Stimulated activated naive CD8-positive, alpha-beta T cell treated with anti-CD3 and anti-CD28 coated beads, Interleukin-15, amount 100 ng/mL, for 72 hours (primary cell): ENCODE measurements at regions not wholly inside any gene's neighbourhood (a gene's known extent, or its start where the extent isn't known, plus 50 kb on each side); places are given as distances from the start of the nearest gene placed in this dataset.

Experiments
- ATAC-seq: fragments of 150-1000 bp; cut with Tn5 transposase; 2 replicates; pipeline ENCODE4 v1.10.0; 2021; ENCODE audit warnings: mild to moderate bottlenecking, moderate library complexity
- DNase-seq, 2 donors: peaks; one replicate each; pipeline ENCODE4 v3.0.0; 2021 to 2022
- H3K27ac Mint-ChIP-seq, 2 donors: one replicate each; pipeline ENCODE4 v1.8.0; 2022; ENCODE audit warnings: mild to moderate bottlenecking in 2 of 2, mixed read lengths in 2 of 2, moderate library complexity in 2 of 2
- H3K27me3 Mint-ChIP-seq: one replicate; pipeline ENCODE4 v1.8.0; 2022; ENCODE audit warnings: mixed read lengths
- H3K4me1 Mint-ChIP-seq: one replicate; pipeline ENCODE4 v1.8.0; 2022; ENCODE audit warnings: mild to moderate bottlenecking, mixed read lengths
- H3K4me3 Mint-ChIP-seq, 2 donors: one replicate each; pipeline ENCODE4 v1.8.0; 2022; ENCODE audit warnings: mild to moderate bottlenecking in 2 of 2, mixed read lengths in 2 of 2, moderate library complexity in 1 of 2
- H3K9me3 Mint-ChIP-seq, 2 donors: one replicate each; pipeline ENCODE4 v1.8.0; 2022; ENCODE audit warnings: mixed read lengths in 2 of 2

DNA sequence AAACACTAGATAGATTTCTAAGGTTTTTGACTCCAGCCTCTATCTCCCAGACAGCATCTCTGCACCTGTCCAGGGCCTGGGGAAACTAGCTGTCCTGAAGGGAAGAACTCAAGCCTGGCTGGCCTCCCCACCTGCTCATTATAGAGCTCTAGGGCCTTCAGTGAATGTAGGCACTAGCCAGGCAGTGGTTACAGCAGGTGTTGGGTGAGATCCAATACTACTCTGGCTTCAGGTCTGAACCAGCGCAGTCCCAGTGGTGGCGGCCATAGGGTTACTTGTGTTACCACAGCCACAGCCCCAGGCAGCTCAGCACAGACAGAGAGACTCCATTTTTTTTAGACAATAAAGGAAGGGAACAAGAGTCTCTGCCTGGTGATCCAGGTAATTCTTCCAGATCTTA is 449.2 kb downstream of the IRX1 start:
- DNase-seq, result no peak
- Mint-ChIP-seq H3K27ac (no peak overlapping the region), H3K27me3 (no peaks in the 10 kb centered on the region), H3K9me3 (peaks cover 4 to 21% of the 10 kb centered on the region in 2 donors), H3K4me1 (peaks cover 7% of the 10 kb centered on the region), H3K4me3 (no peak overlapping the region)
- ATAC-seq, result no peak

DNA sequence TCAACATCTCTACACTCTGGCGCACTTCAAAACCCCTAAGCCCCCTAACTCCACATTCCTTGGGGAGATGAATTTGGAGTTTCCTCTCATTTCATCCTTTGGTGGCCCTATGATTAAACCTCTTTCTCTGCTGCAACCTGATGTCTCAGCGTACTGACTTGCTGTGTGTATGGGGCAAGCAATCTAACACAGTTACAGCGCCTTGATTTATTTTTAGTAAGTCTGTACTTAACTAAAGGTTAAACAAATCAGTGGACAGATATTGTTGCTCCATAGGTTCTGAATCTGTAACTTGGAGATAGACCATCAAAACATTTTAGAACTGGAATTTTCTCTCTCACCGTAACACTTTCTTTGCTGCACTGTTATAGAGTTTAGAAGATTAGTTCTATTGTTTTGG is 452.8 kb downstream of the IRX1 start:
- Mint-ChIP-seq H3K27me3 (no peaks in the 10 kb centered on the region), H3K4me3 (no peak overlapping the region), H3K9me3 (no peaks in the 10 kb centered on the region), H3K4me1 (no peaks in the 10 kb centered on the region), H3K27ac (no peak overlapping the region)
- ATAC-seq (no peak), DNase-seq (no peak)

DNA sequence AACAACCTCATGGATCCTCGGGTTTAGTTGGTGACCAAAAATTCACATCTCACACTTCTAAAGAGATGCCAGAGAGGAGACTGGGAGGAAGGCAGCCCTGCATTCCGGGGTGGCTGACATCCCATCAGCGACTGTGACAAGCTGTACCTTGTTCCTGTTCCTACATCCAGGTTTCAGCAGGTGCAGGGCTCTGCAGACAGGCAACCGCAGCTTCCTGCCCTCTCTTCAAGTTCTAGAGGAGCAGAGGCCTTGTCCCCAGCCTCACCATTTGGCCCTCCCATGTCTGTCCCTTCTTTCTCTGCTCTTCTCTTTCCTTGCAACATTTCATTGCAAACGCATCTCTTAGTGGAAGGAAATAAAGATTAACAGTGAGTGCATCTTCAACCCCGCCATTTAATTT is 454.6 kb downstream of the IRX1 start:
- no peak overlapping the region for H3K27ac Mint-ChIP-seq
- ATAC-seq (no peak), DNase-seq (no peak)
- H3K4me1 Mint-ChIP-seq, result no peaks in the 10 kb centered on the region
- H3K4me3 Mint-ChIP-seq, result no peak overlapping the region
- no peaks in the 10 kb centered on the region for H3K9me3 Mint-ChIP-seq
- H3K27me3 Mint-ChIP-seq, result no peaks in the 10 kb centered on the region

DNA sequence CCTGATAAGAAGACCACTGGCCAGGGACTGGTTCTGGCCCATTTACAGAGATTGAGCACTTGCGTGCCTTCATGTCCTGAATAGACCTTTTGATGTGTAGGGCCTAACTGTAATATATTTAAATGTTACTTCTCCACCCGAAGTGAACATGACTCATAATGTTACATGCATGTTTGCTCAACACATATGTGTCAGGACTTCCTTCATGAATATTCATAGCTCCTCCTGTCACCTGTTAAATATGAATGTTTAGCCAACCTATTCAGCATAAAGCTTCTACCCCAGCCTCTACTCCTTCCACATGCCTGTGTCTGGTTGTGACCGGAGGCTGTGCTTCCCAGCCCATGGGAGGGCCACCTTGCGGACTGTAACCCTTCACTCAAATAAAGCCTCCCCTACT is 457.5 kb downstream of the IRX1 start:
- H3K4me1 Mint-ChIP-seq, result no peaks in the 10 kb centered on the region
- H3K27me3 Mint-ChIP-seq, result no peaks in the 10 kb centered on the region
- ATAC-seq (no peak), DNase-seq (no peak)
- H3K4me3 Mint-ChIP-seq, result no peak overlapping the region
- peaks cover 0 to 4% of the 10 kb centered on the region in 2 donors for H3K9me3 Mint-ChIP-seq
- H3K27ac Mint-ChIP-seq, result no peak overlapping the region

DNA sequence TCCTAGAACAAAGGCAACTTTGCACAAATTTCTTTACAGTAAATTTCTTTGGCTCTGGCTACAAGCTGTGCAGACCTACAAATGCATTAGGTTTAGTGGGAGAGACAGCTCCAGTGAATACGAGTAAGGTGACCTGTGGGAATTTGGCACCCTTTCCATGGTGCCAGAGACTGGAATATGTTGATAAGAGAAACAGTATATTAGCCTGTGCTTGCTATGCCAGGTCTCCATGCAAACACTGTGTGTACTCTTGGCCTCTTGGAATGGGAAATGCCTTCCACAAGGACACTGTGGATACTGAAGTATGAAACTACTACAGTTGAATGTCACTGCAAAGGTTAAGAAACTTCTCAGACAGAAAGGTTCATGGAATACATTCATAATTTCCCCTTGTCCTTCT is 458.5 kb downstream of the IRX1 start:
- no peak for ATAC-seq
- Mint-ChIP-seq H3K27ac (no peak overlapping the region), H3K9me3 (peaks cover 0 to 4% of the 10 kb centered on the region in 2 donors), H3K27me3 (no peaks in the 10 kb centered on the region), H3K4me3 (no peak overlapping the region), H3K4me1 (no peaks in the 10 kb centered on the region)
- no peak for DNase-seq

DNA sequence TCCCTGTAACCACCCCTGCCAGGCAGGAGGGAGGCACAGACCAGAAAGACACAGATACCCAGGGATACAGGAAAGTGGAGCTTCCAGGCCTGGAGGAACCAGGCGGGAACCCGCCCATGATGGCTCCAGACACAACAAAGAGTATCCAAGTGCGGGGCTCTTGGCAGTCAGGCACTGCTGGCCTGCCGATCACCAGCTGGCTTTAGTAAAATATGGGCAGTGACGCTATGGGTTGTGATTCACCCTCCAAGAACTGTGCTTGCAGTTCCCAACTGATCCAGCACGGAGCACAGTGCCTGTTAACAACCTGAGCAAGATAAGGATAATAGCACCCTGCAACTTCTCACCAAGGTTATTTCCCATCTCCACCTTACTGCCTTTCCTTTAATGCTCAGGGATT is 463.3 kb downstream of the IRX1 start:
- H3K9me3 Mint-ChIP-seq, result peaks cover 0 to 9% of the 10 kb centered on the region in 2 donors
- no peaks in the 10 kb centered on the region for H3K27me3 Mint-ChIP-seq
- H3K27ac Mint-ChIP-seq, result no peak overlapping the region
- H3K4me3 Mint-ChIP-seq, result no peak overlapping the region
- DNase-seq, result no peak
- no peaks in the 10 kb centered on the region for H3K4me1 Mint-ChIP-seq
- no peak for ATAC-seq

DNA sequence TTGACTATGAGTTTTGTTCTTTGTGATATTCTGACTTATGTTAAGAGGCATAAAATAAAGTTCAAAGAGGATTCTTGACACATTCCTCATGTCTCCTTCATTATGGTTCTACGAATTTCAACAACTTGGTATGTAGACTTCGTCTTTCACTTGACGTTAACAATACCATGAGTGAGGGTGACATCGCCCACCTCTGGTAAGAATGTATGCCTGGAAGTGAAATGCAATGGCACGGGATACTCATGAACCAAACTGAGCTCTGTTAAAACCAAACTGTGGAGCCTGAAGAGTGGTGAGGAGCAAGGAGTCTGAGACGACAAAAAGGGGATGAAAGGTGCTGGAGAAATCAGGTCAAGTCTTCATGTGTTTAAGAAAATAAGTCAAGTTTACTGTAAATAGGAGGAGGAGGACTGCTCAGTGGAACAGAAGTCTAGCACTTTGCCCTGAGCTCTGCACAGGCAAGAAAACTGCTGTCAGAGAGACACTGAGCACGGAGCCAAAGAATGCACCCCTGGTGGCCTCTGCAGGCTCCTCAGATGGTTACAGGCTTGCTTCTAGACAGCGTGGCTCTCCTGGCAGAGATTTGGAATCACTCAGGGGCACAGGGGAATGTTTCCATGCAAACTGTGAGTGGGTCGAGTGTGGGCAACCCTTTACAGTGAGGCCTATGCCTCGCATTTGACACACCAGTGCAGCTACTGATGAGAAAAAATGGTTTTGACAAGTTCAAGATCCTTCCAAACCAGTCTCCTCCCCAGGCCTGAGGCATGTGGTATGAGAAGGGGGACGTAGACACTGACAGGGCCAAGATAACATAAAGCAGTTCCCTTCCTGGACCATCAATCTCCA is 470.1 kb downstream of the IRX1 start:
- H3K9me3 Mint-ChIP-seq, result peaks cover 0 to 7% of the 10 kb centered on the region in 2 donors
- DNase-seq (no peak), ATAC-seq (no peak)
- no peaks in the 10 kb centered on the region for H3K27me3 Mint-ChIP-seq
- H3K27ac Mint-ChIP-seq, result no peak overlapping the region
- H3K4me3 Mint-ChIP-seq, result no peak overlapping the region
- no peaks in the 10 kb centered on the region for H3K4me1 Mint-ChIP-seq

DNA sequence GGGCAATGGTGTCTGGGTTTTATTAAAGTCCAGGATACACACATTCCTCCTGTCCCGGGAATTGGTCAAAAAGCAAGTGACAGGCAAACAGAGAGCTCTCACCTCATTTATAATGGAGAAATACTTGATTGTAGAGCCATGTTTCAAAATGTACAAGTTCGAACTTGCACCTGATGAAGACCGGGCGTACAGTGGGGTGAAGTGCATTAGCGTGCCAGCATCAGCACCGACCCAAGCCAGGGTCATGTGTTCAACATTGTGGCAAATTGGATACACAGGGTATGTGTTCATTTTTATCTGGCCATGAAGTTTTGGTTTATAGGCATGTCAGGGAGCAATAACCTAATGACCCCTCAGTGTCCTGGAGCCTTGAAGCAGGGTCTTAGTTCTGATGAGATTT is 472.5 kb downstream of the IRX1 start:
- Mint-ChIP-seq H3K27ac (no peak overlapping the region), H3K4me3 (no peak overlapping the region), H3K9me3 (peaks cover 0 to 7% of the 10 kb centered on the region in 2 donors), H3K4me1 (no peaks in the 10 kb centered on the region), H3K27me3 (no peaks in the 10 kb centered on the region)
- no peak for ATAC-seq
- DNase-seq, result no peak

DNA sequence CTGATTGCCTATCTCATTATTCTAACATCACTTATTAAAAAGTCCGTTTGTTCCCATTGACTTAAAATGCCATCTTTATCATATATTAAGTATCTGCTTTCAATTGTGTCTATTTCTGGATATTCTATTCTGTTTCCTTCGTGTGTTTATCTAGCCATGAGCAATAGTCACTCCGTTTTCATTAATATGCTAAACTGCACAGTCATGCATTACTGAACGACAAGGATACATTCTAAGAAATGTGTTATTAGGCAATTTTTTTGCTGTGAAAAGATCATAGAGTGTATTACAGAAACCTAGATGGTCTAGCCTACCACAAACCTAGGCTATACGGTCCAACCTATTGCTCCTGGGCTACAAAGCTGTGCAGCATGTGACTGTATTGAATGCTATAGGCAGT is 482.9 kb downstream of the IRX1 start:
- Mint-ChIP-seq H3K27ac (no peak overlapping the region), H3K9me3 (peaks cover 11 to 22% of the 10 kb centered on the region in 2 donors), H3K4me1 (no peaks in the 10 kb centered on the region), H3K4me3 (no peak overlapping the region), H3K27me3 (no peaks in the 10 kb centered on the region)
- DNase-seq, result no peak
- ATAC-seq, result no peak

DNA sequence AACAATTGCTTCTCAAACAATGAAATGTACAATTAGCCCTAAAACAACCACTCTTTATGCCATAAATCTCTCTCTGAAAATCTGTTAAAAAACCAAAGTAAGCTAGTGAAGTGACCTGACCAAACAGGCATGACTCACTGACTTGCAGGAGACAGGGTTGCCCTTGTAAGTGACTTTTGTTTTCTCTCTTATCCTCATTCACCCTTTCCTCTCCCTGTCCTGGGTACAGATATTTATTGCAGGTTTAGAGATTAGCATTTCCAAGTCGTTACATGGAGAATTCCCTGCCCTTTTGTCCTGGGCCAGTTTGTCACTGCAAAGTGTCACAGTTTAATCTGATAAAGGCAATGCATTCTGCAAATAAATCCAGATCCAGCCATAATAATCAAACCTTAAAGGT is 484.2 kb downstream of the IRX1 start:
- ATAC-seq, result no peak
- Mint-ChIP-seq H3K9me3 (peaks cover 11 to 22% of the 10 kb centered on the region in 2 donors), H3K27ac (no peak overlapping the region), H3K4me1 (no peaks in the 10 kb centered on the region), H3K27me3 (no peaks in the 10 kb centered on the region), H3K4me3 (no peak overlapping the region)
- no peak for DNase-seq

DNA sequence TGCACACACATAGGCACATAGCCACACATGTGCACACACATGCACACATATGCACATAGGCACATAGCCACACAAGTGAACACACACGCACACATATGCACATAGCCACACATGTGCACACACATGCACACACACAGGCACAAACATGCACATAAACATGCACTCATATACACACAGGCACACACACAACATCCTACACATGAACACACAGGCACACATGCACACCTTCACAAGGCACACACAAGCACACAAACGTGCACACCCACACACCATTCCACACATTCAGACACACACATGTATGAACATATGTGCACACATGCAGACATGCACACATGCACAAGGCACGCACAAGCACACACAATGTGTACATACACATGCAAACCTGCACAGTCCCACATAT is 484.7 kb downstream of the IRX1 start:
- H3K27me3 Mint-ChIP-seq, result no peaks in the 10 kb centered on the region
- ATAC-seq (no peak), DNase-seq (no peak)
- H3K9me3 Mint-ChIP-seq, result peaks cover 11 to 22% of the 10 kb centered on the region in 2 donors
- H3K27ac Mint-ChIP-seq, result no peak overlapping the region
- no peak overlapping the region for H3K4me3 Mint-ChIP-seq
- no peaks in the 10 kb centered on the region for H3K4me1 Mint-ChIP-seq

DNA sequence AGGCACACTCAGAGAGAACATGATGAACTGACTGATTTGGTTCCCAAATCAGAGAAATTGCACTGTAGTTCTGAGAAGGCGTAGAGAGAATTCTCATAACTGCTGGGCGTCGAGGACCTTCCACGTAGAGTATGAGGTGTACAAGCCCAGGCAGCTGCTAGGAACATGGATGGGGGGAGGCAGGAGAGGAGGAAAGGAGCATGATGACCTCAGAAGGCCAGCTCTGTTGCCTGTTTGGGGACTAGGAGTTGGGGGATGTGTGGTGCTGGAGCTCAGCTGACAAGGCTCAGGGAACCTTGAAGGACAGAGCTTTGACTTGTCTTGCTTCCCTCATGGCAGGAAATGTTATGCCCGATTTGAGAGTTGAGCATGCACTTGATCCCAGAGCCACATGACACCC is 485.4 kb downstream of the IRX1 start:
- Mint-ChIP-seq H3K27me3 (no peaks in the 10 kb centered on the region), H3K9me3 (peaks cover 11 to 22% of the 10 kb centered on the region in 2 donors), H3K27ac (no peak overlapping the region), H3K4me3 (no peak overlapping the region), H3K4me1 (no peaks in the 10 kb centered on the region)
- ATAC-seq, result no peak
- DNase-seq, result no peak

DNA sequence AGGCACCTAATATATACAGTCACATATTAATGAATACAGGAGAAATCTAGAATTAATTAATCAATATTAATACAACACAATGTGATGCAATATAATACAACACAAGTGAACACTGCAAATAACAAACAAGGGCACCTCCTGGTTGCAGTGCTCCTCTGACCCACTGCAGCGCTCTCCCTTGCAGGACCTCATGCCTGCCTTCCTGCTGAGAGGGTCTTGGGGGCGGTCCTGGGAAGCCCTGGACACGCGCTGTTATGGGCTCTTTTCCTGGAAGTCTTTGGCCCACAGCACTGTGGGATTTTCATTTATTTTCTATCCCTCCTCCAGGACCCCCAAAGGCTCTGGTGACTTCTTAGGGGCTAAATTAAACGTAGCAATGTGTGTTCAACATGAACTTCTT is 485.8 kb downstream of the IRX1 start:
- no peak overlapping the region for H3K4me3 Mint-ChIP-seq
- no peak for ATAC-seq
- no peak overlapping the region for H3K27ac Mint-ChIP-seq
- no peaks in the 10 kb centered on the region for H3K27me3 Mint-ChIP-seq
- peaks cover 11 to 22% of the 10 kb centered on the region in 2 donors for H3K9me3 Mint-ChIP-seq
- no peaks in the 10 kb centered on the region for H3K4me1 Mint-ChIP-seq
- DNase-seq, result no peak

DNA sequence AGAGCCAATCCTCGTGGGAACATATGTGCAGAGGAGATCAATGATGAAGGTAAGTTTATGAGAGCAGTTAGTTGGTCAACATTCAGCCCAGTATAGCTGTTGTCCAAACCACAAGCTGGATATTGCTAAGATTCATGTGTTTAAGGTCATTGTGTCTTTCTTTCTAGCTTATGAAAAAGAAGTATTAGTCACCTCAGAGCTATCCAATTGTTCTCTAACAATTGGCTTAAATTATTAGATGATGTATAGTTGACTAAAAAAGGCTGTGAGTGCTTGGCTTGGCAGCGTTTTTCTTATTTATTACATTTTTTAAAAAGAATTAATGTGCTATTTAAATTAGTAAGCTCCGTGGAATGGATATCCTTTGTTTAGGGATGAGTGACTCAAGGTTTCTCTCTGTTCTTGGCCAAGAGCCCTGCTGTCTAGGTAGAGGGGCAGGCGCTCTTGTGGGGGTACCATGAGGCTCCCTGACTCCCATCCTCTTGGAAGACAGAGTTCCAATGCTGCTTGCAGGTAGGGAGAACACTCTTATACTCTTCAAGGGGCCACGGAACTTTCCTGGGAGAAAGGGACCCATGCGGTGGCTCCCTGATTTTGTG is 487.4 kb downstream of the IRX1 start:
- Mint-ChIP-seq H3K9me3 (peaks cover 11 to 22% of the 10 kb centered on the region in 2 donors), H3K4me3 (no peak overlapping the region), H3K27ac (no peak overlapping the region), H3K27me3 (no peaks in the 10 kb centered on the region), H3K4me1 (no peaks in the 10 kb centered on the region)
- no peak for ATAC-seq
- no peak for DNase-seq

DNA sequence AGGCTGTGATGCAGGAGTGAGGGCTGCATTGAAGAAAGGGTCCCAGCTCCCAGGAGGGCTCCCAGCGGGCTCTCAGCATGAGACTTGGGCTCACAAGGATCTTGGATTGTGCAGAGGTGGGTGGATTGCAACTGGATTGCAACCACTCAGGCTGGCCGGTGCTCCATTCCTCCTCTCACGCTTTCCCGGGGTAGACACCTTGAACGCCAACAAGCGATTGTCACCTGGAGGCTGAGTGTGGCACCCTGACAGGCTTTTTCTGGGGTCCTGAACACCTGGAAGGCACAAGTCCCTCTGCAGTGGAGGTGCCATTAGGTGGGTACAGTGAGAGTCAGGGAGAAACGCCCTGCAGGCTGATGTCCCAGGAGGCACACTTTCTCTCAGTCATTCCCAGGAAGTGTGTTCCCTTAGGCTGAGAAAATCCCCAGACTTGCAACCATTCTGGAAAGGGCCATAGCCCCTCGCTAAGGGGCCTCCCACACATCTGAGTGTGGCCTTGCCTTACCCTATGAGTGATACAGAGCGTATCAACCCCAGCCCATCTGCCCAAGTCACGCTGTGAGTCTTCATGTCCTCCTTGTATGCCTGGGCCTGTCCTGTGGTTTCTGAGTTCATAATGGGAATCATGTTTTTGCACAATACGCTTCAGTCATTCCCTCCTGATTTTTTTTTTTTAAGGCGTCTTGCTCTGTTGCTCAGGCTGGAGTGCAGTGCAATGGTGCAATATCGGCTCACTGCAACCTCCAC is 488.1 kb downstream of the IRX1 start:
- Mint-ChIP-seq H3K4me1 (no peaks in the 10 kb centered on the region), H3K27ac (no peak overlapping the region), H3K4me3 (no peak overlapping the region)

DNA sequence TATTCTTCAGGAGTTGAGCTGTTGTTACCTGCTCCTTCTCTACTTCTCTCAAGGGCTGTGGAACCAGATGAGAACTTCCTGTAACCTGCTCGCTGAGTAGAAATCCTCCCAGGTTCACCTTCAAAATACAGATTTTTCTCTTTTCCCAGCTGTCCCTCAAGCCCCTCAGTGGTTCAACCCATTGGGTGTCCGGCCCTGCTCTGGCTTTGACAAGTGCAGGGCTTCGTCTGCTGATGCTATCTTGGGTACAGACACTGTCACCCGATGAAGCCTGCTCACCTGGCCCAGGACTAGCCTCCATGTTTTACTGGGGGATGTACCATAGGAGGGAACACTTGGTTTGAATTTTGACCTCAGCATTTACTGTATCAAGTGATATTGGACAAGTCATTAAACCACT is 490.4 kb downstream of the IRX1 start:
- Mint-ChIP-seq H3K27me3 (no peaks in the 10 kb centered on the region), H3K4me1 (no peaks in the 10 kb centered on the region), H3K4me3 (no peak overlapping the region), H3K27ac (no peak overlapping the region), H3K9me3 (peaks cover 0 to under 1% of the 10 kb centered on the region in 2 donors)
- ATAC-seq (no peak), DNase-seq (no peak)

More for the DNA sequence above, 488.1 kb downstream of the IRX1 start:
- DNase-seq (no peak), ATAC-seq (no peak)
- Mint-ChIP-seq H3K9me3 (peaks cover 11 to 22% of the 10 kb centered on the region in 2 donors), H3K27me3 (no peaks in the 10 kb centered on the region)
